HCT116 (cell line): ENCODE measurements at regions not wholly inside any gene's neighbourhood (a gene's known extent, or its start where the extent isn't known, plus 50 kb on each side); places are given as distances from the start of the nearest gene placed in this dataset.

ENCODE experiments used
- ATAC-seq: fragments of 200-7000 bp; cut with Tn5 transposase; 2 replicates; pipeline ENCODE4 v1.9.1; 2020; ENCODE audit warnings: mild to moderate bottlenecking, moderate library complexity
- BruUV-seq: library from RNA; stranded (reverse); fragments of 400-500 nt; replicated peaks from 2 replicates; lab custom pipeline; 2021; lab: Mats Ljungman, UMichigan
- CTCF ChIA-PET: fragments of 300-600 bp; sonication (Branson Sonifier 250); formaldehyde crosslinking; loops from one replicate; lab custom pipeline; 2021; ENCODE audit warnings: antibody characterized with exemption; lab: Charles Lee
- POLR2A ChIA-PET: fragments of 300-600, 350-600 bp; sonication (Branson Sonifier 250); formaldehyde crosslinking; loops from one replicate; lab custom pipeline; 2021; ENCODE audit warnings: antibody characterized with exemption; lab: Charles Lee
- RAD21 ChIA-PET, 2 experiments: fragments of 300-600 bp; sonication (Branson Sonifier 250); formaldehyde crosslinking; loops; one replicate each; lab custom pipeline; 2023; ENCODE audit warnings: low total read pairs in 2 of 2; ENCODE audit not compliant: uncharacterized antibody in 2 of 2, unreplicated experiment in 2 of 2, low non-redundant PET in 1 of 2; lab: Charles Lee
- DNase-seq: peaks from one replicate; pipeline ENCODE4 v3.0.0-alpha.2; 2010; ENCODE audit warnings: low read depth, low spot score
- H2AFZ ChIP-seq: fragments of 200-600 bp; shearing (Covaris generic), sonication (generic); 2 replicates; pipeline ENCODE4 v1.6.1; 2017; ENCODE audit warnings: low read depth, mixed run types, mixed read lengths, antibody characterized with exemption, low read length; ENCODE audit not compliant: poor library complexity, severe bottlenecking
- H3K27ac ChIP-seq: 2 replicates; pipeline ENCODE4 v1.5.1; 2012; ENCODE audit warnings: low read depth, low read length
- H3K27me3 ChIP-seq: fragments of 200-600 bp; sonication (generic); 2 replicates; pipeline ENCODE4 v1.6.1; 2016; ENCODE audit warnings: mixed run types, low read length, mixed read lengths; ENCODE audit not compliant: insufficient read depth
- H3K36me3 ChIP-seq, 2 experiments: fragments of 200-500 bp in 1 of 2; fragments of 200-600 bp in 1 of 2; sonication (Bioruptor generic) in 1 of 2; sonication (generic) in 1 of 2; 2 replicates each; pipeline versions ENCODE4 v1.5.1 to v1.6.1; 2014 to 2016; ENCODE audit warnings: low read length in 2 of 2, inconsistent platforms in 1 of 2, mixed read lengths in 1 of 2, mixed run types in 1 of 2; ENCODE audit not compliant: insufficient read depth in 2 of 2, control insufficient read depth in 1 of 2
- H3K4me1 ChIP-seq, 2 experiments: fragments of 200-600 bp in 1 of 2; sonication (generic) in 1 of 2; 2 replicates each; pipeline versions ENCODE4 v1.5.1 to v1.6.1; 2012 to 2017; ENCODE audit warnings: low read length in 2 of 2, inconsistent platforms in 1 of 2, mild to moderate bottlenecking in 1 of 2, mixed read lengths in 1 of 2, mixed run types in 1 of 2, moderate library complexity in 1 of 2; ENCODE audit not compliant: insufficient read depth in 2 of 2, control insufficient read depth in 1 of 2
- H3K4me2 ChIP-seq: fragments of 200-600 bp; sonication (generic); 2 replicates; pipeline ENCODE4 v1.6.1; 2017; ENCODE audit warnings: mixed run types, low read length, mixed read lengths
- H3K4me3 ChIP-seq, 2 experiments: fragments of 200-600 bp in 1 of 2; sonication (generic) in 1 of 2; replicated peaks in 1 of 2; 2 replicates each; pipeline ENCODE4 v1.5.1; 2011 to 2016; ENCODE audit warnings: low read length in 2 of 2, control low read depth in 1 of 2, low read depth in 1 of 2, mild to moderate bottlenecking in 1 of 2, mixed read lengths in 1 of 2, mixed run types in 1 of 2
- H3K79me2 ChIP-seq: fragments of 200-600 bp; sonication (generic); 2 replicates; pipeline ENCODE4 v1.6.1; 2017; ENCODE audit warnings: mild to moderate bottlenecking, mixed run types, low read length, moderate library complexity, mixed read lengths; ENCODE audit not compliant: insufficient read depth
- H3K9ac ChIP-seq: fragments of 200-600 bp; sonication (generic); 2 replicates; pipeline ENCODE4 v1.6.1; 2016; ENCODE audit warnings: low read length, mixed read lengths
- H3K9me2 ChIP-seq: fragments of 200-600 bp; sonication (generic), shearing (Covaris generic); 2 replicates; pipeline ENCODE4 v1.6.1; 2017; ENCODE audit warnings: mixed run types, mild to moderate bottlenecking, moderate library complexity; ENCODE audit not compliant: insufficient read depth
- H3K9me3 ChIP-seq, 2 experiments: fragments of 200-500 bp in 1 of 2; fragments of 200-600 bp in 1 of 2; sonication (Bioruptor generic) in 1 of 2; sonication (generic) in 1 of 2; 2 replicates each; pipeline ENCODE4 v1.6.1; 2014 to 2017; ENCODE audit warnings: low read length in 2 of 2, mixed read lengths in 2 of 2, inconsistent platforms in 1 of 2, low read depth in 1 of 2, mild to moderate bottlenecking in 1 of 2, mixed run types in 1 of 2, moderate library complexity in 1 of 2; ENCODE audit not compliant: control insufficient read depth in 1 of 2, insufficient read depth in 1 of 2
- H4K20me1 ChIP-seq: fragments of 200-600 bp; sonication (generic), shearing (Covaris generic); 2 replicates; pipeline ENCODE4 v1.6.1; 2017; ENCODE audit warnings: mixed run types, mild to moderate bottlenecking, moderate library complexity; ENCODE audit not compliant: insufficient read depth
- CBX3 ChIP-seq: IDR thresholded peaks from 2 replicates; pipeline ENCODE4 v1.6.1; 2012; ENCODE audit warnings: low read depth
- RAD21 ChIP-seq: IDR thresholded peaks from 2 replicates; pipeline ENCODE4 v1.6.1; 2012; ENCODE audit warnings: low read depth, mild to moderate bottlenecking
- intact Hi-C: fragments of 100-400 bp; cut with micrococcal nuclease; formaldehyde crosslinking; loops from 2 replicates; pipeline ENCODE4 v1.10.0; 2022
- TF ChIP-seq, protein P1 (sequence below): IDR thresholded peaks from 2 replicates; pipeline ENCODE4 v1.6.1; 2012; ENCODE audit warnings: low read depth

- H3K27me3 ChIP-seq: no peaks in the 10 kb centered on the region
- no peak for ATAC-seq
Observed at GRCh38 chr2:9107168-9108025, 99.2 kb upstream of the ASAP2 start.

More at GRCh38 chr2:9107168-9108025, 99.2 kb upstream of the ASAP2 start:
- Histone ChIP-seq H2AFZ (no peak overlapping the region), H3K9me2 (no peaks in the 10 kb centered on the region), H3K9me3 (no peaks in the 10 kb centered on the region), H3K4me2 (no peak overlapping the region), H4K20me1 (no peaks in the 10 kb centered on the region), H3K4me1 (peaks cover 22 to 51% of the 10 kb centered on the region in 2 experiments), H3K9ac (no peak overlapping the region), H3K79me2 (no peaks in the 10 kb centered on the region), H3K36me3 (no peaks in the 10 kb centered on the region), H3K27ac (no peak overlapping the region), H3K4me3 (no peak overlapping the region)
- no TSS peak for BruUV-seq
- CTCF ChIA-PET: no interaction called here
- POLR2A ChIA-PET: no interaction called here
- no peak for DNase-seq
- TF ChIP-seq, protein P1, sequence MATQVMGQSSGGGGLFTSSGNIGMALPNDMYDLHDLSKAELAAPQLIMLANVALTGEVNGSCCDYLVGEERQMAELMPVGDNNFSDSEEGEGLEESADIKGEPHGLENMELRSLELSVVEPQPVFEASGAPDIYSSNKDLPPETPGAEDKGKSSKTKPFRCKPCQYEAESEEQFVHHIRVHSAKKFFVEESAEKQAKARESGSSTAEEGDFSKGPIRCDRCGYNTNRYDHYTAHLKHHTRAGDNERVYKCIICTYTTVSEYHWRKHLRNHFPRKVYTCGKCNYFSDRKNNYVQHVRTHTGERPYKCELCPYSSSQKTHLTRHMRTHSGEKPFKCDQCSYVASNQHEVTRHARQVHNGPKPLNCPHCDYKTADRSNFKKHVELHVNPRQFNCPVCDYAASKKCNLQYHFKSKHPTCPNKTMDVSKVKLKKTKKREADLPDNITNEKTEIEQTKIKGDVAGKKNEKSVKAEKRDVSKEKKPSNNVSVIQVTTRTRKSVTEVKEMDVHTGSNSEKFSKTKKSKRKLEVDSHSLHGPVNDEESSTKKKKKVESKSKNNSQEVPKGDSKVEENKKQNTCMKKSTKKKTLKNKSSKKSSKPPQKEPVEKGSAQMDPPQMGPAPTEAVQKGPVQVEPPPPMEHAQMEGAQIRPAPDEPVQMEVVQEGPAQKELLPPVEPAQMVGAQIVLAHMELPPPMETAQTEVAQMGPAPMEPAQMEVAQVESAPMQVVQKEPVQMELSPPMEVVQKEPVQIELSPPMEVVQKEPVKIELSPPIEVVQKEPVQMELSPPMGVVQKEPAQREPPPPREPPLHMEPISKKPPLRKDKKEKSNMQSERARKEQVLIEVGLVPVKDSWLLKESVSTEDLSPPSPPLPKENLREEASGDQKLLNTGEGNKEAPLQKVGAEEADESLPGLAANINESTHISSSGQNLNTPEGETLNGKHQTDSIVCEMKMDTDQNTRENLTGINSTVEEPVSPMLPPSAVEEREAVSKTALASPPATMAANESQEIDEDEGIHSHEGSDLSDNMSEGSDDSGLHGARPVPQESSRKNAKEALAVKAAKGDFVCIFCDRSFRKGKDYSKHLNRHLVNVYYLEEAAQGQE: no peak
- no peak for TF ChIP-seq CBX3
- TF ChIP-seq RAD21: no peak
- intact Hi-C loops: no loop called here
- RAD21 ChIA-PET: no interaction called here
